NCI-H774 (cell line): ENCODE measurements at regions not wholly inside any gene's neighbourhood (a gene's known extent, or its start where the extent isn't known, plus 50 kb on each side); places are given as distances from the start of the nearest gene placed in this dataset.
A peak's percentile ranks its signal among the peaks of the same experiment; 100 is the strongest.

Experiments used
- DNase-seq: peaks from one replicate; lab custom pipeline; 2025; lab: John Stamatoyannopoulos, UW

DNA sequence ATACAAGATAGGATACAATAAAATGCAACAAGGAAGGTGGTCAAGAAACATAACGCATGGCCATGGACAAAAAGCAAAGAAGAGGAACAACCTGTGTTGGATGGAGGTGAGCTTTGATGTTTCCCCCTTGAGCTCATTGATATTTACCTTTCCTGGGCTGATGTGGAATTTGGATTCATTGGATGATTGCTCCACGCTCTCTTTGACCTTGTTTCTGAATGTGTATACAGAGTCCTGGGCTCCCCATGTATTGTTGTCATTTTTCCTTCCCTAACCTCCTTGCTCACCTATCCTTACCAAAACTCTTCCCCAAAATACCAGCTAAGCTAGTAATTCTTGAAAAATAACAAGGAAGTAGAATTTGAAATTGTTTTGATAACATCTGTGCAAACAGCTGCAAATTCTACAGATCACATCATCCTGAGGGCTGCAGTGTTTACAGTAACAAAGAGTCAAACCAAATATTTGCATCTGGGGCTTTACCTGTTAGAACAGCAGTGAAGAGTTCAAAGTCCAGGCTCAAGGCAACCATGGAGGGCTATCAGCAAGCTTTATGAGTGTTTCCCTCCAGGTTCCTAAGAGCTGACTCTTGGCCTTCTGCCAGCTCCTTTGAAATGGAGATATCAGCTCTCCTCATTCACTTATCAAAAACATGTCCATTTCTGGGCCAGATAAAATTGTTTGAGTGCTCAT is 214.3 kb upstream of the MARCKS start:
- DNase-seq, result peak; percentile 76

GRCh38 chr6:113643407-113643770 is 213.8 kb upstream of the MARCKS start:
- no peak for DNase-seq

DNA sequence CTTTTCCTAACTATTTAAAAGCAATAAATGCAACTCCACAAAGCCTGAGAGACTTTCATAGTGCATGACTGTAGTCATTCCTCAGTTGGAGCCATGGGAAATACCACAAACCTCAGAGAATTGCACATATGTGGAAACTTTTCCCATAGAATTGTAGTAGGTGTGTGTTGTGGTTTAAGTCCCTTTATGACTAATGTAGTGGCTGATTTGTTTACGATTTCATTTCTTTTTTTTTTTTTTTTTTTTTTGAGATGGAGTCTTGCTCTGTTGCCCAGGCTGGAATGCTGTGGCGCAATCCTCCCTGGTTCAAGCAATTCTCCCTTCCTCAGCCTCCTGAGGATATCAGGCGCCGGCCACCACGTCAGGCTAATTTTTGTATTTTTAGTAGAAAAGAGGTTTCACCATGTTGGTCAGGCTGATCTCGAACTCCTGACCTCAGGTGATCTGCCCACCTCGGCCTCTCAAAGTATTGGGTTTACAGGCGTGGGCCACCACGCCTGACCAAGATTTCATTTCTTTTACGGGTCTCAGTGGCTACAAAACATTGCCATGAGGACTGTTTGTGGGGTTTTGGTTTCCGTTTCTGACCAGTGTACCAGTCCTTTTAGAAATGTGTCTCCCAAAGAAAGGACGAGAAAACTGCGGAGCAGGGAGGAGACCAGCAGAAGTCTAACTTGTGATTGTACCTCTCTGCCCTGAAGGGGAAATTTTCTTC is 212.1 kb upstream of the MARCKS start:
- DNase-seq, result no peak

GRCh38 chr6:113645576-113645970 is 211.6 kb upstream of the MARCKS start:
- DNase-seq, result no peak

- DNase-seq, result no peak
These were observed 211.2 kb upstream of the MARCKS start for GRCh38 chr6:113645986-113646385.

GRCh38 chr6:113646701-113647100 is 210.4 kb upstream of the MARCKS start:
- DNase-seq, result no peak

GRCh38 chr6:113647143-113647889 is 209.8 kb upstream of the MARCKS start:
- DNase-seq, result no peak

- no peak for DNase-seq
These were observed 208.4 kb upstream of the MARCKS start for GRCh38 chr6:113648698-113649097.

- DNase-seq, result no peak
These were observed 207.9 kb upstream of the MARCKS start for GRCh38 chr6:113649276-113649675.

- no peak for DNase-seq
These were observed 207.1 kb upstream of the MARCKS start for GRCh38 chr6:113649880-113650609.

- no peak for DNase-seq
These were observed 206.6 kb upstream of the MARCKS start for GRCh38 chr6:113650610-113650979.

GRCh38 chr6:113651120-113651519 is 206.0 kb upstream of the MARCKS start:
- no peak for DNase-seq

DNA sequence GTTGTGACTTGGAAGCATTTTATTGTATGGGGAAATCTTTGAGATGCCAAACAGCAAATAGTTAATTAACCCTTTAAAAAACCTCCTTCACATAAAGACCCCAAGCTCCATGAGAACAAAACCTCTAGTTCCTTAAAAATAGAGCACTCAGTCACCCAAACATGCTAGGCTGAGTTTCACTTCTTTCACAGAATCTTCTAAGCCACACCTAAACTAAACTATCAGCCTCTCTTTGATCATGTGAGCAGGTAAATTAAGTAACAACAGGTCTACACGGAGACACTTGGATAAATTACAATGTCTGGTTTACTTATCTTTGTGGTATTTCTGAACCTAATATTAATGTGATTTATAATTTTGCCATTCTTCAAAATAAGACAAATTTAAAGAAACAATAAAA is 205.2 kb upstream of the MARCKS start:
- no peak for DNase-seq

DNA sequence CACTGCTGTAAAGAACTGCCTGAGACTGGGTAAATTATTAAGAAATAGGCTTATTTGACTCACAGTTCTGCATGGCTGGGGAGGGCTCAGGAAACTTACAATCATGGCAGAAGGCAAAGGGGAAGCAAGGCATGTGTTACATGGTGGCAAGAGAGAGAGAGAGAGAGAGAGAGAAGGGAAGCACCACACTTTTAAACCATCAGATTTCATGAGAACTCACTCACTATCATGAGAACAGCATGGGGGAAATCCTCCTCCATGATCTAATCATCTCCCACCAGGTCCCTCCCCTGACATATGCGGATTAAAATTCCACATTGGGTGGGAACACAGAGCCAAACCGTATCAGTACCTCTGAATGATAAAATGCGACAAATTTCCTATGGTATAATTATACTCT is 203.9 kb upstream of the MARCKS start:
- DNase-seq, result no peak

DNA sequence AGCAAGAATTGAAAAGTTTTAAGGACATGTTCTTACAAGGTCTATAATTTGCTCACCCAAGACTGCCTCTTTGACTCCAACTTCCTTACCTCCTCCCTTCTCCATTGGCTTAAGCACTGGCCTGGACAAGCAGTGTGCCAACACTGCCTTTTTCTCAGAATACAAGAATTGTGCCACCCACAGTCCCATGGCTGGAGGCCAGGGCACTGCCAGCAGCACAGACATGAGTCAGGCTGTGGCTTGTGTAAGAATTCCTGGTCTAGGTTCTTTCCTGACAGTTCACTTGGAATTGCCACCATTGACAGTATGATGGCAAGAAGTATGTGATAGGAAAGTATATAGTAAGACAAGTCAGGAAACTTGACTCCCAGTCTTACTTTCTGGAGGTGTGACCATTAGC is 202.7 kb upstream of the MARCKS start:
- no peak for DNase-seq

DNA sequence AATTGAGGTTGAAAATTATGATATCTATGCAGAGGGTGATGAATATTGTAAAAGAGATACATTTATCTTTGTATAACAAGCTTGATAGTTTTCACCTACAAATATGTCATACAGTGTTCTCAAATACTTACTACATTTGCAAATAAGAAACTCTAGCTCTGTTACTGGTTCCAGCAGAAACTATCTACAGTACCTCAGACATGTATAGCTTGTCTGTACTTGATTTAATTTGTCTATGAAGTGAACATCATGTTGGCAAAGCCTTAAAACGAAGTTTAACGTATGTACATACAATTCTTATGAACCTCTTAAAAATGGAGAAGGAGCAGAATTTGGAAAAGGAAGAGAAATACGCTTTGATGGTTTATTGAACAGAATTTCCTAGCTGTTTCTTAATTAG is 201.4 kb upstream of the MARCKS start:
- DNase-seq, result no peak

DNA sequence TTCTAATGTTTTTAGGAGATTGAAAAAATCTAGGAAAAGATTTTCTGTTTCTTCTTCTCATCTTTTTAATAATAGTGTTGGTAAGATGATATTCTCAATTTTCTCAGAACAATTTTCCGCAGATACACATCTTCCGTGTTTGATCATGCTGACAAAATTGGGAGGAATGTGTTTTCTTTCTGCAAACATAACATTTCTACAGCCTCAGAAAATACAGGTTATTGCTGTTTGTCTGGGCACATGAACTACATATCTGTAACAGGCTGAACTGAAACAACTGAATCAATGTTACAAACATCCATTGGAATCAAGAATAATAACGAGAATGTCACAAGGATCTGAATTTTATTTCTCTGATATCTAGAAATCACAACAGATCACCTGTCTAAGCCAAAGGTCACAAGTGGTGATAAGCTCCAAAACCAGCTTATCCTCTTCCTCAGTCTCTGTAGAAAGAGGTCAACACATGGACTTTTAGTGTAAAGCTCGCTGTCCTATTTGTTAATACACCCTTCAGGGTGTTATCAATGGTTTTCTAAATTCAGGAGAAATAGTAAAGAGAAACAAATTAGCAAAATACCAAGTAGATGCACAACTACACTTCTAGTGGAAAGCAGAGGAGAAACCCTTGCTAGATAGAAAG is 197.3 kb upstream of the MARCKS start:
- DNase-seq, result no peak

- DNase-seq, result no peak
These were observed 196.3 kb upstream of the MARCKS start for GRCh38 chr6:113660819-113661218.

- DNase-seq, result no peak
These were observed 195.0 kb upstream of the MARCKS start for GRCh38 chr6:113662093-113662665.

GRCh38 chr6:113662688-113663333 is 194.3 kb upstream of the MARCKS start:
- DNase-seq, result no peak

- no peak for DNase-seq
These were observed 192.2 kb upstream of the MARCKS start for GRCh38 chr6:113664909-113665308.
